BE2C (cell line): ENCODE measurements at regions not wholly inside any gene's neighbourhood (a gene's known extent, or its start where the extent isn't known, plus 50 kb on each side); places are given as distances from the start of the nearest gene placed in this dataset.
"Not testable (repeated sequence)": the region's sequence is repeated elsewhere in the genome, so short reads cannot be mapped to it uniquely, and the experiment has no call there.

ENCODE experiments used
- DNase-seq: peaks from one replicate; pipeline ENCODE4 v3.0.0-alpha.2; 2020
- H3K27me3 ChIP-seq: fragments of 250-450 bp; sonication (Bioruptor Pico); 2 replicates; pipeline ENCODE4 v1.5.1; 2020; ENCODE audit warnings: mild to moderate bottlenecking
- H3K36me3 ChIP-seq: fragments of 250-450 bp; sonication (Bioruptor Pico); 2 replicates; pipeline ENCODE4 v1.5.1; 2020; ENCODE audit warnings: mild to moderate bottlenecking
- H3K4me1 ChIP-seq: fragments of 250-450 bp; sonication (Bioruptor Pico); 2 replicates; pipeline ENCODE4 v1.5.1; 2020
- H3K4me3 ChIP-seq: 2 replicates; pipeline ENCODE4 v1.5.1; 2011; ENCODE audit warnings: low read depth, low read length
- H3K9me3 ChIP-seq: fragments of 250-450 bp; sonication (Bioruptor Pico); 2 replicates; pipeline ENCODE4 v1.5.1; 2020
- TF ChIP-seq, protein P1 (sequence below): IDR thresholded peaks from 2 replicates; pipeline ENCODE4 v1.5.1; 2012; ENCODE audit warnings: mild to moderate bottlenecking, low read depth, low read length

DNA sequence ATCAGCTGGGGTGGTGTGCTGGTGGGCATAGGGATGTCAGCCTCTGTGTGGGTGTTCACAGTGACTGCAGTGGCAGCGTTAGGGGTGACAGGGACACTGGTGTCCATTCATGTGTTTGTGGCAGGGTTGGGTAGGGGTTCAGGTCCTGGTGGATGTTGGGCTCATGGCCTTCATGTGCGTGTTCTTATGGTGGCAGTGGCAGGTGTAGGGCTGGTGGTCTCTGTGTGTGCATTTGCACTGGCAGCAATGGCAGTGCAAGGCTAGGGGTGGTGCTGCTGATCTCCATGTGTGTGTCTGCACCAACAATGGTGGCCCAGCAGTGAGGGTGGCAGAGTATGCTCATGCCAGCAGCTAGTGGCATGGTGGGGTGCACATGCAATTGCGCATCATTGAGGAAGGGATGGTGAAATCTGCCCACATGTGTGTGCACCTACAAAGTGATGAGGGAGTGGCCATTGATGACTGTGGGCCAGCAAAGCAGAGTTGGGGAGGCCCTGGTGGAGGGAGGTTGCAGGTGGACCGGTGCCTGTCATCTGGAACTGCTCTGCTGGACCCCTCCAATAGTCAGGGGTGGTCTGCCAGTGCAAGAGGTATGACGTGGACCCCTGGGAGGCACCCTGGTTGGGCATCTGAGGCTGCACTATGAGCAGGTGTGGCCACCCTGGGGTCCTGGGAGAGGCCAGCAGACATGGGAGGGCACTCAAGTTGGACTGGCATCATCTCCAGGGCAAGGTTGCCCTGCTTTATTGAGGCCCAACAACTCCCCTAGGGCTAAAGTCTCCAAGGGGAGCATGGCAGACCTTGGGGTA, 182.9 kb downstream of the TTC6 start:
- Histone ChIP-seq H3K27me3 (no peaks in the 10 kb centered on the region), H3K4me3 (no peak overlapping the region), H3K4me1 (no peaks in the 10 kb centered on the region), H3K9me3 (no peaks in the 10 kb centered on the region), H3K36me3 (no peaks in the 10 kb centered on the region)
- TF ChIP-seq, protein P1, sequence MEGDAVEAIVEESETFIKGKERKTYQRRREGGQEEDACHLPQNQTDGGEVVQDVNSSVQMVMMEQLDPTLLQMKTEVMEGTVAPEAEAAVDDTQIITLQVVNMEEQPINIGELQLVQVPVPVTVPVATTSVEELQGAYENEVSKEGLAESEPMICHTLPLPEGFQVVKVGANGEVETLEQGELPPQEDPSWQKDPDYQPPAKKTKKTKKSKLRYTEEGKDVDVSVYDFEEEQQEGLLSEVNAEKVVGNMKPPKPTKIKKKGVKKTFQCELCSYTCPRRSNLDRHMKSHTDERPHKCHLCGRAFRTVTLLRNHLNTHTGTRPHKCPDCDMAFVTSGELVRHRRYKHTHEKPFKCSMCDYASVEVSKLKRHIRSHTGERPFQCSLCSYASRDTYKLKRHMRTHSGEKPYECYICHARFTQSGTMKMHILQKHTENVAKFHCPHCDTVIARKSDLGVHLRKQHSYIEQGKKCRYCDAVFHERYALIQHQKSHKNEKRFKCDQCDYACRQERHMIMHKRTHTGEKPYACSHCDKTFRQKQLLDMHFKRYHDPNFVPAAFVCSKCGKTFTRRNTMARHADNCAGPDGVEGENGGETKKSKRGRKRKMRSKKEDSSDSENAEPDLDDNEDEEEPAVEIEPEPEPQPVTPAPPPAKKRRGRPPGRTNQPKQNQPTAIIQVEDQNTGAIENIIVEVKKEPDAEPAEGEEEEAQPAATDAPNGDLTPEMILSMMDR, result no peak
- no peak for DNase-seq

DNA sequence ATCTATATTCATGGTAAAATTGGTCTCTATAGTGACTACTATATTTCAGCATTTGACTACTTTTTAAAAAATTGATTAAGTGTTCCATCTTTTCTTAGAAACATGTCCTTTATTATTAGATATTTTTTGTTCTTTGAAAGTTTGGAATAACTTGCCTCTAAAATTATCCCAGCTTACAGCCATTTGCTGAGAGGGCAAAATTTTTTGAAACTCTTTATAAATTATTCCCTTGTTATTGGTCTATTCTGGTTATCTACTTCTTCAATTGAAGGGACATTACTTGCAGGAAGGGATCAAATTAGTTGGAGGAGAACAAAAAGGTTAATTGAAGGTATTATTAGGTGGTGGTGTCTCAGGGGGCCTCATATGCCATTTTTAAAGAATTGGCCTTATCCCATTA, 184.1 kb downstream of the TTC6 start:
- DNase-seq, result no peak
- TF ChIP-seq, protein P1, result no peak
- Histone ChIP-seq H3K27me3 (no peaks in the 10 kb centered on the region), H3K4me1 (no peaks in the 10 kb centered on the region), H3K36me3 (no peaks in the 10 kb centered on the region), H3K9me3 (no peaks in the 10 kb centered on the region), H3K4me3 (no peak overlapping the region)

DNA sequence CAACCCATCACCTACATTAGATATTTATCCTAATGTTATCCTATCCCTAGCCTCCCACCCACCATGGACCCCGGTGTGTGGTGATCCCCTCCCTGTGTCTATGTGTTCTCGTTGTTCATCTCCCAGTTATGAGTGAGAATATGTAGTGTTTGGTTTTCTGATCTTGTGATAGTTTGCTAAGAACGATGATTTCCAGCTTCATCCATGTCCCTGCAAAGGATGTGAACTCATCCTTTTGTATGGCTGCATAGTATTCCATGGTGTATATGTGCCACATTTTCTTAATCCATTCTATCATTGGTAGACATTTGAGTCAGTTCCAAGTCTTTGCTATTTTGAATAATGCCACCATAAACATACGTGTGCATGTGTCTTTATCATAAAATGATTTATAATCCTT, 185.3 kb downstream of the TTC6 start:
- H3K4me3 ChIP-seq, H3K9me3 ChIP-seq, H3K36me3 ChIP-seq, H3K4me1 ChIP-seq, DNase-seq, H3K27me3 ChIP-seq: not testable (repeated sequence)

DNA sequence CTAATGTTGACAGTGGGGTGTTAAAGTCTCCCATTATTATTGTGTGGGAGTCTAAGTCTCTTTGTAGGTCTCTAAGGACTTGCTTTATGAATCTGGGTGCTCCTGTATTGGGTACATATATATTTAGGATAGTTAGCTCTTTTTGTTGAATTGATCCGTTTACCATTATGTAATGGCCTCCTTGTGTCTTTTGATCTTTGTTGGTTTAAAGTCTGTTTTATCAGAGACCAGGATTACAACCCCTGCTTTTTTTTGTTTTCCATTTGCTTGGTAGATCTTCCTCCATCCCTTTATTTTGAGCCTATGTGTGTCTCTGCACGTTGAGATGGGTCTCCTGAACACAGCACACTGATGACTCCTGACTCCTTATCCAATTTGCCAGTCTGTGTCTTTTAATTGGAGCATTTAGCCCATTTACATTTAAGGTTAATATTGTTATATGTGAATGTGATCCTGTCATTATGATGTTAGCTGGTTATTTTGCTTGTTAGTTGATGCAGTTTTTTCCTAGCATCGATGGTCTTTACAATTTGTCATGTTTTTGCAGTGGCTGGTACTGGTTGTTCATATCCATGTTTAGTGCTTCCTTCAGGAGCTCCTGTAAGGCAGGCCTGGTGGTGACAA, 188.9 kb downstream of the TTC6 start:
- not testable (repeated sequence) for DNase-seq, H3K9me3 ChIP-seq, H3K36me3 ChIP-seq, H3K27me3 ChIP-seq, H3K4me3 ChIP-seq, H3K4me1 ChIP-seq

DNA sequence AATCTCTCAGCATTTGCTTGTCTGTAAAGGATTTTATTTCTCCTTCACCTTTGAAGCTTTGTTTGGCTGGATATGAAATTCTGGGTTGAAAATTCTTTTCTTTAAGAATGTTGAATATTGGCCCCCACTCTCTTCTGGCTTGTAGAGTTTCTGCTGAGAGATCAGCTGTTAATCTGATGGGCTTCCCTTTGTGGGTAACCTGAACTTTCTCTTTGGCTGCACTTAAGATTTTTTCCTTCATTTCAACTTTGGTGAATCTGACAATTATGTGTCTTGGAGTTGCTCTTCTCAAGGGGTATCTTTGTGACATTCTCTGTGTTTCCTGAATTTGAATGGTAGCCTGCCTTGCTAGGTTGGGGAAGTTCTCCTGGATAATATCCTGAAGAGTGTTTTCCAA, 189.4 kb downstream of the TTC6 start:
- H3K36me3 ChIP-seq, H3K27me3 ChIP-seq, H3K4me1 ChIP-seq, H3K4me3 ChIP-seq, H3K9me3 ChIP-seq, DNase-seq: not testable (repeated sequence)

DNA sequence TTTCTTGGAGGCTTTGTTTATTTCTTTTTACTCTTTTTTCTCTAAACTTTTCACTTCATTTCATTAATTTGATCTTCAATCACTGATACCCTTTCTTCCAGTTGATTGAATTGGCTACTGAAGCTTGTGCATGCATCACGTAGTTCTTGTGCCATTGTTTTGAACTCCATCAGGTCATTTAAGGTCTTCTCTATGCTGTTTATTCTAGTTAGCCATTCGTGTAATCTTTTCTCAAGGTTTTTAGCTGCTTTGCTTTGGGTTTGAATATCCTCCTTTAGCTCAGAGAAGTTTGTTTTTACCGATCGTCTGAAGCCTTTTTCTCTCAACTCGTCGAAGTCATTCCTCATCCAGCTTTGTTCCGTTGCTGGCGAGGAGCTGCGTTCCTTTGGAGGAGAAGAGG, 189.9 kb downstream of the TTC6 start:
- not testable (repeated sequence) for H3K36me3 ChIP-seq, H3K27me3 ChIP-seq, H3K4me1 ChIP-seq, H3K9me3 ChIP-seq, DNase-seq, H3K4me3 ChIP-seq

DNA sequence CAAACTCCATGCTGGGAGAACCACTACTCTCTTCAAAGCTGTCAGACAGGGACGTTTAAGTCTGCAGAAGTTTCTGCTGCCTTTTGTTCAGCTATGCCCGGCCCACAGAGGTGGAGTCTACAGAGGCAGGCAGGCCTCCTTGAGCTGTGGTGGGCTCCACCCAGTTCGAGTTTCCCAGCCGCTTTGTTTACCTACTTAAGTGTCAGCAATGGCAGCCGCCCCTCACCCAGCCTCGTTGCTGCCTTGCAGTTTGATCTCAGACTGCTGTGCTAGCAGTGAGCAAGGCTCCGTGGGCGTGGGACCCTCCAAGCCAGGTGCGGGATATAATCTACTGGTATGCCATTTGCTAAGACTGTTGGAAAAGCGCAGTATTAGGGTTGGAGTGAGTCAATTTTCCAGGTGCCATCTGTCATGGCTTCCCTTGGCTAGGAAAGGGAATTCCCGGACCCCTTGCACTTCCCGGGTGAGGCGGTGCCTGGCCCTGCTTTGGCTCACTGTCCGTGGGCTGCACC, 190.7 kb downstream of the TTC6 start:
- H3K4me3 ChIP-seq, H3K36me3 ChIP-seq, H3K4me1 ChIP-seq, H3K9me3 ChIP-seq, DNase-seq, H3K27me3 ChIP-seq: not testable (repeated sequence)

DNA sequence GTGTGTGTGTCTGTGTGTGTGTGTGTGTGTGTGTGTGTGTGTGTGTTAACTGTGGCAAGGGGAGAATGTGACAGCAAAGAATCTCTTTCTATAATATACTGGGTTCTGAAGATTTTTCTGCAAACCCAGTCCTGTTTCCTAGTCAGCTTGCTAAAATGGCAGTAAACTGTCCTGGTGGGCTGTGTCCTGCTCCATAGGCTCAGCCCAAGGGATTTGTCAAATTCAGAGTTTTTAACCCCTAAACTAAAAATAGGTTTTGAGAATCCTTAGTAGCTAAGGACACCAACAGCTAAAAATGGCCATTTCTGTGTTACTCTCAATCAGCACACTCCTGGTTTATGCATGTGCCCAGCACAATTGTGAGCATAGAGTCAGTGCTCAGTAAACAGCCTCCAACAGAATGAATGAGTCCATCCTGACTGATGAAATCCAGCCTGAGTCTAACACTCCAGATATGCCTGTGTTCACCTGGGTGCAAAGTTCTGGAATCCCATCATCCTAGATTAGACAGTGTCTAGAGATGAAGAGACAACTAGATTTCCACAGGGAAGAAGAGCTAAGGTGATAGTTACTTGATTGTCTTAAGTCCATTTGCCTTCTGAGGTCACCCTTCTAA, 192.6 kb downstream of the TTC6 start:
- DNase-seq, result no peak
- Histone ChIP-seq H3K27me3 (no peaks in the 10 kb centered on the region), H3K4me3 (no peak overlapping the region), H3K36me3 (no peaks in the 10 kb centered on the region), H3K9me3 (no peaks in the 10 kb centered on the region), H3K4me1 (no peaks in the 10 kb centered on the region)
- TF ChIP-seq, protein P1, result no peak
